ENCODE measurements at regions not wholly inside any gene's neighbourhood (a gene's known extent, or its start where the extent isn't known, plus 50 kb on each side); places are given as distances from the start of the nearest gene placed in this dataset.
"Not testable (repeated sequence)": the region's sequence is repeated elsewhere in the genome, so short reads cannot be mapped to it uniquely, and the experiment has no call there.

GRCh38 chr18:46236156-46236555 is 132.0 kb downstream of the HAUS1 start:
- no peak for DNase-seq

- DNase-seq: no peak
Measured at GRCh38 chr18:46237891-46238290, 133.7 kb downstream of the HAUS1 start.

GRCh38 chr18:46239549-46239948 is 135.4 kb downstream of the HAUS1 start:
- no peak for DNase-seq

GRCh38 chr18:46239998-46240397 is 135.8 kb downstream of the HAUS1 start:
- no peak for DNase-seq

- DNase-seq: not testable (repeated sequence)
Measured at GRCh38 chr18:46241393-46241792, 137.2 kb downstream of the HAUS1 start.

GRCh38 chr18:46242183-46242582 is 138.0 kb downstream of the HAUS1 start:
- no peak for DNase-seq

- DNase-seq: no peak
Measured at GRCh38 chr18:46243095-46243494, 138.9 kb downstream of the HAUS1 start.

GRCh38 chr18:46243673-46244072 is 139.5 kb downstream of the HAUS1 start:
- DNase-seq: no peak

GRCh38 chr18:46246101-46246500 is 141.9 kb downstream of the HAUS1 start:
- no peak for DNase-seq

- DNase-seq: no peak
Measured at GRCh38 chr18:46247942-46248341, 143.8 kb downstream of the HAUS1 start.

GRCh38 chr18:46250084-46250811 is 146.1 kb downstream of the HAUS1 start:
- DNase-seq: no peak

GRCh38 chr18:46250812-46251173 is 146.6 kb downstream of the HAUS1 start:
- no peak for DNase-seq

- DNase-seq: no peak
Measured at GRCh38 chr18:46252759-46253158, 148.6 kb downstream of the HAUS1 start.

- DNase-seq: no peak
Measured at GRCh38 chr18:46253498-46253897, 149.3 kb downstream of the HAUS1 start.

GRCh38 chr18:46256078-46256477 is 151.9 kb downstream of the HAUS1 start:
- DNase-seq: no peak

- DNase-seq: no peak
Measured at GRCh38 chr18:46257366-46257765, 153.2 kb downstream of the HAUS1 start.

GRCh38 chr18:46260016-46260878 is 156.1 kb downstream of the HAUS1 start:
- no peak for DNase-seq

GRCh38 chr18:46260879-46261143 is 156.6 kb downstream of the HAUS1 start:
- no peak for DNase-seq

- no peak for DNase-seq
Measured at GRCh38 chr18:46261799-46262198, 157.6 kb downstream of the HAUS1 start.

- DNase-seq: no peak
Measured at GRCh38 chr18:46262856-46263255, 158.7 kb downstream of the HAUS1 start.

- DNase-seq: no peak
Measured at GRCh38 chr18:46264255-46264654, 160.1 kb downstream of the HAUS1 start.

GRCh38 chr18:46265196-46266156 is 161.3 kb downstream of the HAUS1 start:
- no peak for DNase-seq

- no peak for DNase-seq
Measured at GRCh38 chr18:46266473-46266872, 162.3 kb downstream of the HAUS1 start.

All from NCI-H446 treated with DMSO at 0.1 percent for 48 hours (cell line).